ENCODE measurements at regions not wholly inside any gene's neighbourhood (a gene's known extent, or its start where the extent isn't known, plus 50 kb on each side); places are given as distances from the start of the nearest gene placed in this dataset.
A peak's percentile ranks its signal among the peaks of the same experiment; 100 is the strongest.

DNA sequence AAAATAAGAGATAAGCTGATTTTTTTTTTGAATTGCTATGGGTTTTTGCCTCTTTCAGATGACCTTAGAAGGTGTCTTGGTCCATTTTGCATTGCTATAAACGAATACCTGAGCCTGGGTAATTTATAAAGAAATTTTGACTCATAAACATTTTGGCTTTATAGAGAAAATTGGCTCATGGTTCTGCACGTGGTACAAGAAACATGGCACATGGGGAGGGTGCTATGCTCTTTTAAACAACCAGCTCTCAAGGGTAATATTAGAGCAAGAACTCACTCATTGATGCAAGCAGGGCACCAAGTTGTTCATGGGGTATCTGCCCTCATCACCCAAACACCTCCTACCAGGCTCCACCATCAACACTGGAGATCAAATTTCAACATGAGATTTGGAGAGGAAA is 408.8 kb downstream of the NUP35 start:
- no peak for DNase-seq (ENCODE audit: low spot score)
- ATAC-seq, result peak; percentile 24; the same call in 2 of the 3 replicates
- no peaks in the 10 kb centered on the region for H3F3A ChIP-seq (replicated peaks; ENCODE audit: low read depth)
- no peak overlapping the region for H2AFZ ChIP-seq
- Mint-ChIP-seq H3K36me3 (ENCODE audit: low read depth) (no peaks in the 10 kb centered on the region; the same call in 2 of the 3 replicates), H3K4me1 (peaks cover 69% of the 10 kb centered on the region), H3K27me3 (ENCODE audit: insufficient read depth, low read depth, poor library complexity) (peaks cover 1% of the 10 kb centered on the region), H3K9me3 (no peaks in the 10 kb centered on the region; the same call in 2 of the 3 replicates), H3K27ac (no peak overlapping the region), H3K4me3 (peak overlapping the region; percentile 55)
- TF ChIP-seq CTCF (conservative IDR thresholded peaks at IDR 0.05; ENCODE audit: low read depth in 2 of 2) (no peak), EZH2phosphoT487 (IDR thresholded peaks at IDR 0.05; ENCODE audit: unreplicated experiment) (no peak), POLR2AphosphoS5 (IDR thresholded peaks at IDR 0.05; ENCODE audit: low read depth) (no peak), ZNF331 (CRISPR knock-in tag; IDR thresholded peaks at IDR 0.05; ENCODE audit: low read depth) (no peak), STAT1 (IDR thresholded peaks at IDR 0.05; ENCODE audit: unreplicated experiment) (no peak)
- TF ChIP-seq, protein P1, sequence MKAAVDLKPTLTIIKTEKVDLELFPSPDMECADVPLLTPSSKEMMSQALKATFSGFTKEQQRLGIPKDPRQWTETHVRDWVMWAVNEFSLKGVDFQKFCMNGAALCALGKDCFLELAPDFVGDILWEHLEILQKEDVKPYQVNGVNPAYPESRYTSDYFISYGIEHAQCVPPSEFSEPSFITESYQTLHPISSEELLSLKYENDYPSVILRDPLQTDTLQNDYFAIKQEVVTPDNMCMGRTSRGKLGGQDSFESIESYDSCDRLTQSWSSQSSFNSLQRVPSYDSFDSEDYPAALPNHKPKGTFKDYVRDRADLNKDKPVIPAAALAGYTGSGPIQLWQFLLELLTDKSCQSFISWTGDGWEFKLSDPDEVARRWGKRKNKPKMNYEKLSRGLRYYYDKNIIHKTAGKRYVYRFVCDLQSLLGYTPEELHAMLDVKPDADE (IDR thresholded peaks at IDR 0.05), result no peak
- peaks cover 56% of the 10 kb centered on the region for H3K4me1 ChIP-seq (ENCODE audit: insufficient read depth)
- no peaks in the 10 kb centered on the region for H3K36me3 ChIP-seq (ENCODE audit: insufficient read depth)
- H3K4me3 ChIP-seq, result peak overlapping the region; percentile 25
- no peak overlapping the region for H3K27ac ChIP-seq (ENCODE audit: low read depth)
- no peaks in the 10 kb centered on the region for H4K20me1 ChIP-seq (replicated peaks; ENCODE audit: insufficient read depth)
- H3K4me2 ChIP-seq, result peak overlapping the region; percentile 50
- no peaks in the 10 kb centered on the region for H3K79me2 ChIP-seq (replicated peaks; ENCODE audit: insufficient read depth)
- no peaks in the 10 kb centered on the region for H3K9me2 ChIP-seq (ENCODE audit: insufficient read depth)
- no peaks in the 10 kb centered on the region for H3K27me3 ChIP-seq (ENCODE audit: insufficient read depth)

DNA sequence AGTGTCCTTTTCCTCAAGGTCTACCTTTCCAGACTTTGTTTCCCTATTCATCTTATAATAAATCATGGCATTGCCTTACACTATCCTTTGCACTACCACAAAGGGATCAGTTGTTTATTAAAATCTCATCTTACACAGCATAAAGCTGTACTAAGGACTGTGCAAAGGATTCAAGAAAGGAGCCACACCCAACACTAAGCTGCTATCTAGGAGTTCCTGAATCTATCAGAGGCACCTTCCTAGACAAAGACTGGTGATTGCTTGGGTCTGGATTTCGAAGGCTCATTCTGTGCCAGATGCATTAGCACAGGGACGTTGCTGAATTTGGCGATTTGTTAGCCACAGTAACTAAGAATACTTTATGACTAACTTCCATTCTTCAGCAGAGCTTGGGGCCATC is 412.0 kb downstream of the NUP35 start:
- Histone ChIP-seq H3K4me2 (peak overlapping the region; percentile 18; the same call in 1 of the 2 replicates), H2AFZ (no peak overlapping the region), H3F3A (replicated peaks; ENCODE audit: low read depth) (no peaks in the 10 kb centered on the region), H3K9me2 (ENCODE audit: insufficient read depth) (no peaks in the 10 kb centered on the region), H3K27me3 (ENCODE audit: insufficient read depth) (no peaks in the 10 kb centered on the region), H3K4me3 (no peak overlapping the region), H3K79me2 (replicated peaks; ENCODE audit: insufficient read depth) (no peaks in the 10 kb centered on the region), H3K36me3 (ENCODE audit: insufficient read depth) (no peaks in the 10 kb centered on the region), H3K4me1 (ENCODE audit: insufficient read depth) (peaks cover 42% of the 10 kb centered on the region), H3K27ac (ENCODE audit: low read depth) (no peak overlapping the region), H4K20me1 (replicated peaks; ENCODE audit: insufficient read depth) (no peaks in the 10 kb centered on the region)
- H3K4me1 Mint-ChIP-seq, result peaks cover 51% of the 10 kb centered on the region
- H3K9me3 Mint-ChIP-seq, result no peaks in the 10 kb centered on the region
- no peak for ATAC-seq
- H3K27me3 Mint-ChIP-seq (ENCODE audit: insufficient read depth, low read depth, poor library complexity), result no peaks in the 10 kb centered on the region
- H3K27ac Mint-ChIP-seq, result no peak overlapping the region
- H3K36me3 Mint-ChIP-seq (ENCODE audit: low read depth), result no peaks in the 10 kb centered on the region
- no peak for DNase-seq (ENCODE audit: low spot score)
- H3K4me3 Mint-ChIP-seq, result no peak overlapping the region
- TF ChIP-seq EZH2phosphoT487 (IDR thresholded peaks at IDR 0.05; ENCODE audit: unreplicated experiment) (no peak), EZH2 (IDR thresholded peaks at IDR 0.05; ENCODE audit: low read depth, unreplicated experiment) (no peak), CREB1 (CRISPR knock-in tag; IDR thresholded peaks at IDR 0.05; ENCODE audit: low read depth) (no peak), ZNF331 (CRISPR knock-in tag; IDR thresholded peaks at IDR 0.05; ENCODE audit: low read depth) (no peak), ZNF114 (CRISPR knock-in tag; IDR thresholded peaks at IDR 0.05) (no peak), POLR2AphosphoS5 (IDR thresholded peaks at IDR 0.05; ENCODE audit: low read depth) (no peak), ZNF462 (CRISPR knock-in tag; IDR thresholded peaks at IDR 0.05) (no peak), NANOG (IDR thresholded peaks at IDR 0.05; ENCODE audit: borderline replicate concordance) (no peak)

All from GM23338 (cell line).